Esophagus muscularis mucosa (tissue), 4 donors: ENCODE measurements at regions not wholly inside any gene's neighbourhood (a gene's known extent, or its start where the extent isn't known, plus 50 kb on each side); places are given as distances from the start of the nearest gene placed in this dataset.

Experiments used
- DNase-seq: peaks from one replicate; pipeline ENCODE4 v3.0.0-alpha.2; 2017; ENCODE audit errors: extremely low spot score
- H3K27ac ChIP-seq, 4 donors: fragments of 200-600 bp; sonication (generic); replicated peaks in 1 of 4; 1 replicate in 3 of 4; 2 replicates in 1 of 4; pipeline ENCODE4 v1.5.1; 2016 to 2019; ENCODE audit warnings: mild to moderate bottlenecking in 1 of 4
- H3K27me3 ChIP-seq, 4 donors: fragments of 200-600 bp; sonication (generic); one replicate each; pipeline versions ENCODE4 v1.5.1 to v1.6.0; 2016 to 2019
- H3K36me3 ChIP-seq, 4 donors: fragments of 200-600 bp; sonication (generic); one replicate each; pipeline ENCODE4 v1.5.1; 2016 to 2019
- H3K4me1 ChIP-seq, 4 donors: fragments of 200-600 bp; sonication (generic); one replicate each; pipeline ENCODE4 v1.5.1; 2016 to 2019
- H3K4me3 ChIP-seq, 4 donors: fragments of 200-600 bp; sonication (generic); 1 replicate in 2 of 4; 2 replicates in 2 of 4; pipeline ENCODE4 v1.5.1; 2016 to 2019; ENCODE audit warnings: mild to moderate bottlenecking in 4 of 4, moderate library complexity in 1 of 4
- H3K9me3 ChIP-seq, 4 donors: fragments of 200-600 bp; sonication (generic); 1 replicate in 3 of 4; 2 replicates in 1 of 4; pipeline ENCODE4 v1.5.1; 2016 to 2019
- CTCF ChIP-seq, 3 experiments: fragments of 200-600 bp in 2 of 3; fragments of 450-650 bp in 1 of 3; sonication (generic) in 2 of 3; IDR thresholded peaks; one replicate each; pipeline ENCODE4 v1.5.1; 2017 to 2019; ENCODE audit warnings: antibody characterized with exemption in 3 of 3, mild to moderate bottlenecking in 2 of 3, moderate library complexity in 1 of 3
- EP300 ChIP-seq: sonication (generic); formaldehyde crosslinking; IDR thresholded peaks from one replicate; pipeline ENCODE4 v1.6.1; 2017; ENCODE audit warnings: antibody characterized with exemption
- POLR2A ChIP-seq: fragments of 450-650 bp; IDR thresholded peaks from one replicate; pipeline ENCODE4 v1.6.1; 2017; ENCODE audit warnings: antibody characterized with exemption, moderate library complexity, mild to moderate bottlenecking, low read depth
- POLR2AphosphoS5 ChIP-seq, 2 donors: sonication (generic); formaldehyde crosslinking; IDR thresholded peaks; one replicate each; pipeline ENCODE4 v1.6.1; 2017; ENCODE audit warnings: antibody characterized with exemption in 2 of 2
- WGBS: methylation state at CpG from one replicate; pipeline ENCODE4 v1.1.5; 2018; 5-methylcytosine and 5-hydroxymethylcytosine counted together
- intact Hi-C: fragments of 100-400 bp; cut with DNase I; formaldehyde crosslinking; loops from one replicate; pipeline ENCODE4 v1.15.1; 2023

- DNase-seq, result no peak
- intact Hi-C loops, result no loop called here
- Histone ChIP-seq H3K4me3 (no peak overlapping the region), H3K4me1 (no peaks in the 10 kb centered on the region), H3K36me3 (no peaks in the 10 kb centered on the region), H3K27me3 (no peaks in the 10 kb centered on the region), H3K9me3 (peaks cover 0 to 6% (median 0%) of the 10 kb centered on the region in 4 donors), H3K27ac (no peak overlapping the region)
- TF ChIP-seq EP300, result no peak
- TF ChIP-seq POLR2A, result no peak
- TF ChIP-seq POLR2AphosphoS5 (IDR thresholded peaks at IDR 0.05), result no peak
- TF ChIP-seq CTCF (IDR thresholded peaks at IDR 0.05), result no peak
- WGBS, result 64% methylated on average over 1 of the region's 1 CpG
Measured at GRCh38 chr3:162376761-162377160, 880.2 kb downstream of the OTOL1 start.

GRCh38 chr3:162377608-162378007 lies 881.0 kb downstream of the OTOL1 start:
- H3K4me3 ChIP-seq, result no peak overlapping the region
- intact Hi-C loops, result no loop called here

GRCh38 chr3:162385387-162385786 lies 888.8 kb downstream of the OTOL1 start:
- Histone ChIP-seq H3K9me3 (no peaks in the 10 kb centered on the region), H3K36me3 (no peaks in the 10 kb centered on the region), H3K4me3 (no peak overlapping the region), H3K4me1 (peaks cover 0 to 3% (median 0%) of the 10 kb centered on the region in 4 donors), H3K27ac (no peak overlapping the region), H3K27me3 (no peaks in the 10 kb centered on the region)
- intact Hi-C loops, result no loop called here
- TF ChIP-seq POLR2A (no peak), CTCF (IDR thresholded peaks at IDR 0.05) (no peak), EP300 (no peak), POLR2AphosphoS5 (IDR thresholded peaks at IDR 0.05) (no peak)
- no peak for DNase-seq
- WGBS, result 98% methylated on average over 1 of the region's 1 CpG

More at GRCh38 chr3:162377608-162378007, 881.0 kb downstream of the OTOL1 start:
- 92% methylated on average over 5 of the region's 5 CpGs for WGBS
- Histone ChIP-seq H3K36me3 (no peaks in the 10 kb centered on the region), H3K27ac (no peak overlapping the region), H3K9me3 (peaks cover 0 to 6% (median 0%) of the 10 kb centered on the region in 4 donors), H3K4me1 (no peaks in the 10 kb centered on the region), H3K27me3 (no peaks in the 10 kb centered on the region)
- TF ChIP-seq POLR2A (no peak), POLR2AphosphoS5 (IDR thresholded peaks at IDR 0.05) (no peak), CTCF (IDR thresholded peaks at IDR 0.05) (no peak), EP300 (no peak)
- no peak for DNase-seq

GRCh38 chr3:162390891-162391290 lies 894.3 kb downstream of the OTOL1 start:
- Histone ChIP-seq H3K9me3 (peaks cover 0 to 11% (median 0%) of the 10 kb centered on the region in 4 donors), H3K4me3 (no peak overlapping the region), H3K36me3 (no peaks in the 10 kb centered on the region), H3K27ac (no peak overlapping the region), H3K4me1 (peaks cover 0 to 7% (median 4%) of the 10 kb centered on the region in 4 donors), H3K27me3 (no peaks in the 10 kb centered on the region)
- WGBS, result 74% methylated on average over 3 of the region's 3 CpGs
- intact Hi-C loops, result no loop called here
- no peak for DNase-seq
- no peak for TF ChIP-seq POLR2AphosphoS5 (IDR thresholded peaks at IDR 0.05)
- TF ChIP-seq CTCF (IDR thresholded peaks at IDR 0.05), result no peak
- no peak for TF ChIP-seq EP300
- TF ChIP-seq POLR2A, result no peak

- Histone ChIP-seq H3K27me3 (no peaks in the 10 kb centered on the region), H3K27ac (no peak overlapping the region), H3K4me1 (peaks cover 0 to 7% (median 4%) of the 10 kb centered on the region in 4 donors), H3K4me3 (no peak overlapping the region), H3K36me3 (no peaks in the 10 kb centered on the region), H3K9me3 (peaks cover 0 to 11% (median 0%) of the 10 kb centered on the region in 4 donors)
- TF ChIP-seq POLR2A, result no peak
- TF ChIP-seq CTCF (IDR thresholded peaks at IDR 0.05), result no peak
- TF ChIP-seq POLR2AphosphoS5 (IDR thresholded peaks at IDR 0.05), result no peak
- no peak for TF ChIP-seq EP300
- WGBS, result 38% methylated on average over 2 of the region's 2 CpGs
- DNase-seq, result no peak
- intact Hi-C loops, result no loop called here
Measured at GRCh38 chr3:162391301-162391700, 894.7 kb downstream of the OTOL1 start.
